Activated naive CD4-positive, alpha-beta T cell treated with anti-CD3 and anti-CD28 coated beads, Interleukin-2, amount 10 ng/mL, durations not matched to agents 7 days and 5 days (primary cell): ENCODE measurements at regions not wholly inside any gene's neighbourhood (a gene's known extent, or its start where the extent isn't known, plus 50 kb on each side); places are given as distances from the start of the nearest gene placed in this dataset.

Experiments
- CTCF ChIA-PET: fragments of 350-600 bp; sonication (Branson Sonifier 250); formaldehyde crosslinking; loops from one replicate; lab custom pipeline; 2021; ENCODE audit warnings: antibody characterized with exemption; lab: Charles Lee
- DNase-seq: peaks from one replicate; pipeline ENCODE4 v3.0.0-alpha.2; 2020
- H3K27ac Mint-ChIP-seq: one replicate; pipeline ENCODE4 v1.8.0; 2021; ENCODE audit warnings: mild to moderate bottlenecking, moderate library complexity, mixed read lengths
- H3K27me3 Mint-ChIP-seq: one replicate; pipeline ENCODE4 v1.8.0; 2021; ENCODE audit warnings: mild to moderate bottlenecking, mixed read lengths
- H3K36me3 Mint-ChIP-seq: one replicate; pipeline ENCODE4 v1.8.0; 2021; ENCODE audit warnings: mixed read lengths
- H3K4me1 Mint-ChIP-seq: one replicate; pipeline ENCODE4 v1.8.0; 2021; ENCODE audit warnings: mixed read lengths
- H3K4me3 Mint-ChIP-seq: one replicate; pipeline ENCODE4 v1.8.0; 2021; ENCODE audit warnings: mild to moderate bottlenecking, moderate library complexity, mixed read lengths
- H3K9me3 Mint-ChIP-seq: one replicate; pipeline ENCODE4 v1.8.0; 2021; ENCODE audit warnings: mixed read lengths

DNA sequence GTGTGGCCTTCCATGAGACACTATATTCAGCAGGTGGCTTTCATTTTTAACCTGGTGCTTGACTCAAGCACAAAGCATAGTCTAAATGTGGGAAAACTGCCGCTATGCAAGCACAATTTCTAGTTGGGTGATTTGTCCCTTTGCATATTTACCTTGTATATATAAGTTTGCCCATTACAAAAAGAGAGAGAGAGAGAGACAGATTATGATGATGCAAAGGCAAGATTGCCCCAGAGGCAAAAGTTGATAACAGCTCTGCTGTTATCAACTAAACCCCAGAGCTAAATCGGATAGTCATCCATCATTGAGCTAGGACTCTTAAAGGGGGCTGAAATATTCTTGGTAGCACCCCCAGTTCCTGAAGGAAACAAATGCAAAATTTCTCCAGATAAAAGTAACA lies 141.5 kb downstream of the AQP9 start:
- H3K27me3 Mint-ChIP-seq, result peaks cover 26% of the 10 kb centered on the region
- H3K36me3 Mint-ChIP-seq, result no peaks in the 10 kb centered on the region
- no peak overlapping the region for H3K27ac Mint-ChIP-seq
- CTCF ChIA-PET, result interaction anchor here (1.3 kb wide), 1 partner anchor 10 kb away, joined by 3 read pairs; no protein-coding TSS in a partner anchor
- H3K9me3 Mint-ChIP-seq, result no peaks in the 10 kb centered on the region
- H3K4me1 Mint-ChIP-seq, result no peaks in the 10 kb centered on the region
- no peak overlapping the region for H3K4me3 Mint-ChIP-seq
- DNase-seq, result no peak

DNA sequence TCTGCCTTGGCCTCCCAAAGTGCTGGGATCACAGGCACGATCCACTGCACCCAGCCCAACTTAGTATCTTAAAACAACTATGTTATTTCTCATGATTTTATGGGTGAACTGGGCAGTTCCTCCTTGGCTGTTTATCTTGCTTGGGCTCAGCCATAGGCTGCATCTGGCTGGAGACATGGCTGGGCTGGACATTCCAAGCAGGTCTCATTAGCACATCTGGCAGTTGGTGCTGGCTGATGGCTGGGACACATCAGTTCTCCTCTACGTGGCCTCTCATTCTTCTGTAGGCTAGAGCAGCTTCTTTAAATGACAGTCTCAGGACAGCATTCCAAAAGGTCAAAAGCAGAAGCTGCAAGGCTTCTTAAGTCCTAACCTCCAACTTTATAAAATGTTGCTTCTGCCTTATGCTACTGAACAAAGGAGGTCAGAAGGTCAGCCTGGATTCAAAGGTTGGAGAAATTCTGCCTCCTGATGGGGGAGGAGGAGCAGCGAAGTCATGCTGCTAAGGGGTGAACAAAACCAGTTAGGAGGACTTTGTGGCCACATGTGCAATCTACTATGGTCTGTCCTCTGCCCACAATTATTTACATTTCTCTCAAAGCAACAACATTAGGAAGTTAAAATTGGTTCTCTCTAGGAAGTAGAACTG lies 144.0 kb downstream of the AQP9 start:
- Mint-ChIP-seq H3K4me1 (peaks cover 8% of the 10 kb centered on the region), H3K27ac (no peak overlapping the region), H3K36me3 (no peaks in the 10 kb centered on the region), H3K4me3 (no peak overlapping the region), H3K27me3 (peaks cover 23% of the 10 kb centered on the region), H3K9me3 (no peaks in the 10 kb centered on the region)
- CTCF ChIA-PET, result no interaction called here
- DNase-seq, result no peak

DNA sequence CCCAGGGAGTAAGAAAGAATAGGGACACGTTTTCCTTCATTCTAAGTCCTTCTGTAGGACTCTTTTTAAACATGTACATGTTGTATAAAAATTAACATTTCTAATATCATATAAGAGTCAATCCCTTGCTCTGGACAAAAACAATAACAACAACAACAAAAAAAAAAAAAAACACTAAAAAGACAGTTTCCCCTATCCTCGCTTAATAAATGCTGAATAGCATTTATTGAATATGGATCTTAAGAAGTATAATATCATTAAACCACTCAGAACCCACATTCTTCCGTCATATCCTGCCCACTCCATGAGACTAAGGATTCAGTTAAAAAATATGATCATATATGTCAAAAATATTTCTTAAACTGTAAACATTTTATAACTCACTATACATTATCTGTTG lies 145.1 kb downstream of the AQP9 start:
- no peak overlapping the region for H3K27ac Mint-ChIP-seq
- CTCF ChIA-PET, result no interaction called here

DNA sequence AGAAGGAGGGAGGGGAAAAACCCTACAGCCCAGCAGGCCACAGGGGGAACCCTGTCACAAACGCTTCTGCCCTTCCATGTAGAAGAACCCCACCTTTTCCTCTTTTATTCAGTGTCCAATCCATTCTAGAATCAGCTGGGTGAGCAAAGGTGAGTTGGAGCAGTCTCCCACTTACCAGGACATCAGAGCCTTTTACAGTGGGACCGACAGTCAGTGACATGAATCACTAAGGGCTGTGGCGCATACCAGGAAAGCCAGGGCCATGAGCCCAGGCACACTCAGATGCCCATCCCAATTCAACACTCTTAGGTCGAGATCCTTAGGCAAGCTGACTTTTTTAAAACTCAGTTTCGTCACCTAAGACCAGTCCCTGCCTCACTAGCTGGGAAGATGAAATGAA lies 146.1 kb downstream of the AQP9 start:
- peaks cover 8% of the 10 kb centered on the region for H3K4me1 Mint-ChIP-seq
- H3K27ac Mint-ChIP-seq, result no peak overlapping the region
- H3K9me3 Mint-ChIP-seq, result no peaks in the 10 kb centered on the region
- peaks cover 9% of the 10 kb centered on the region for H3K27me3 Mint-ChIP-seq
- H3K4me3 Mint-ChIP-seq, result no peak overlapping the region
- CTCF ChIA-PET, result interaction anchor here (1.6 kb wide), 1 partner anchor 14 kb away, joined by 3 read pairs; no protein-coding TSS in a partner anchor
- DNase-seq, result no peak
- H3K36me3 Mint-ChIP-seq, result no peaks in the 10 kb centered on the region

More for the DNA sequence above, 145.1 kb downstream of the AQP9 start:
- Mint-ChIP-seq H3K36me3 (no peaks in the 10 kb centered on the region), H3K27me3 (peaks cover 17% of the 10 kb centered on the region), H3K4me1 (peaks cover 8% of the 10 kb centered on the region), H3K9me3 (no peaks in the 10 kb centered on the region), H3K4me3 (no peak overlapping the region)
- DNase-seq, result no peak

DNA sequence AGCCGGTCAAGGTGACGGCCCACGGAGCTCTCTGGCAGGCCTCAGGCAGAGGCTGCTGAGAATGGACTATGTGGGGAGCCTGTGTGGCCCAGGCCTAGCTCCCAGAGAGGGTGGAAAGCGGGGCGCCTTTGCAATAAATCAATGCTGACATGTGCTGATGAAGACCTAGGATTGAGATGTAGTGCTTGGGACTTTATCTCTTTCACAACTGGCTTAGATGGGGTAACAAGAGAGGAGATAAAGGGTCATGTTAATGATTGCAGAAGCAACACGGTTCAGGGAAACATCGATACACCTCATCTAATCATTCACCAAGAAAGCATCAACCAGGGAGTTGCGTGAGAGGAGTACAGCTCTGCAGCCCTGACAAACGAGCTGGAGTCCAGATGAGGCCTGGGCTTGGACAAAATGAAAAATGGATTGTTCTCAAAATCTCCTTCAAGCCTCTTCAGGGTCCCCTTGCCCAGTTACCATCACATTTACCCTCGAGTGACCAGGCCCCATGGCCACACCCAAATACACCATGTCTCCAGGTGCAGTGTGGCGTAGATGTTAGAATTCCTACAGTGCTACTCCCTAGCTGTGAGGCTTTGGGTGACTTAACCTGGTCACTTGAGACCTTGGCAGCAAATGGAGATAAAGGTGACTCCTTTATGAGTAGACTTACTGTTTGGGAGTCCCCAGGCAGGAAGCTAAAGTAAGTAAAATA lies 146.4 kb upstream of the LIPC start:
- Mint-ChIP-seq H3K27ac (no peak overlapping the region), H3K4me1 (peaks cover 8% of the 10 kb centered on the region), H3K9me3 (no peaks in the 10 kb centered on the region), H3K4me3 (no peak overlapping the region), H3K36me3 (no peaks in the 10 kb centered on the region), H3K27me3 (peaks cover 7% of the 10 kb centered on the region)
- CTCF ChIA-PET, result interaction anchor here (1.6 kb wide), 1 partner anchor 15 kb away, joined by 3 read pairs; no protein-coding TSS in a partner anchor
- DNase-seq, result no peak

DNA sequence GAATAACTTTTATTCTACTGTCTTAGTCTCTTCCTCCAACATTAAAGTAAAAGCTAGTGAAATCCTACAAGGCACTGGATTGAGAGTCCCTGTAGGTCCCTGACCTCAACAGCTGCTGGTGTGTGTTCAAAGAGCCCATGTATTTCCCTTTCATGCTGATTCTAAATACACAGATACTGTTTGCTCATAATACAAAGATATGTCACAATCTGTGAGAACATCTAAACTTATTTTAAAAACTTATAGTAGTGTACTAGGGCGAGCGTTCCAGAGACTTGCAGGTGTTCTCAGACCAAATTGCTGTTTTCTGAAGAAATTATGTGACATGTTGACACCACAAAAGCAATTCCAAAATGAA lies 145.9 kb upstream of the LIPC start:
- no peak overlapping the region for H3K27ac Mint-ChIP-seq
- CTCF ChIA-PET, result interaction anchor here (1.6 kb wide), 1 partner anchor 15 kb away, joined by 3 read pairs; no protein-coding TSS in a partner anchor

DNA sequence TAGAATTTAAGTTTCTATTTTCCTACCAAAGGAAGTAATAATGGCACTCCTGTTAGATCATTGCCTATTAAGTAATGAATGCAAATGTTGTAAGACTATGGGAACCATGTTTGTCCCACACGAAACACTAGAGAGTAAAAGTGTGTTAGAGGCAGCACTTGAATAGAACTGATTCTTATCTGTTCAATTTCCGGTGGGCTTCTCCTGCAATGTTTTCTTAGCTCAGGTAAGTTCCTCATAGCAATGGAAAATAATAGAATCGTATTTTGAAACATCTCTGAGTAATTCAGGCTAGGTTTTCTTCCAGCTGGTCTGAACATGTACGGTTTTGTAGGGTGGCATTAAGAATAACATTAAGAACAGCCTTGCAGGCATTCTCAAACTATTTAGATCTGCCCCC lies 145.3 kb upstream of the LIPC start:
- Mint-ChIP-seq H3K4me3 (no peak overlapping the region), H3K27me3 (peaks cover 7% of the 10 kb centered on the region), H3K27ac (no peak overlapping the region), H3K9me3 (no peaks in the 10 kb centered on the region), H3K4me1 (peaks cover 16% of the 10 kb centered on the region), H3K36me3 (no peaks in the 10 kb centered on the region)
- no peak for DNase-seq
- CTCF ChIA-PET, result interaction anchor here (0.6 kb wide), 1 partner anchor 8 kb away, joined by 3 read pairs; no protein-coding TSS in a partner anchor

More for the DNA sequence above, 145.9 kb upstream of the LIPC start:
- Mint-ChIP-seq H3K27me3 (peaks cover 7% of the 10 kb centered on the region), H3K36me3 (no peaks in the 10 kb centered on the region), H3K4me3 (no peak overlapping the region), H3K4me1 (peaks cover 13% of the 10 kb centered on the region), H3K9me3 (no peaks in the 10 kb centered on the region)
- DNase-seq, result no peak

DNA sequence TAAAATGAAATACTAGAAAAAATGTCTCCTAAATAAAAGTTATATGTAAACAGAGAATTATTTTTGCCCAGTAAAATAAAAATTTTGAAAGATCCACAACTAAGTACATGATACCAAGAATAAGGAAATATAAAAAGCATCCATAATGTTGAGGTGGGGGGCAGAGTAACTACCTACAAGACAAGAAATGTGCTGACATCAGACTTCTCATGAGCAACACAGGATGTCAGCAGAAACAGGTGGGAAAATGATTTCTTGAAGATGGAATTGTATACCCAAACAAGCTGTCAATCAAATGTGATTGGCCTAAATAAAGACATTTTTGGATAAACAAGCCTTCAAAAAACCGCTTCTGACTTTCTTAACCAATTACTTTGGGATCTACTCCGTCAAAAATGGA lies 143.9 kb upstream of the LIPC start:
- Mint-ChIP-seq H3K27me3 (no peaks in the 10 kb centered on the region), H3K4me1 (peaks cover 30% of the 10 kb centered on the region), H3K27ac (no peak overlapping the region), H3K9me3 (peaks cover 9% of the 10 kb centered on the region), H3K36me3 (peaks cover 3% of the 10 kb centered on the region), H3K4me3 (no peak overlapping the region)
- CTCF ChIA-PET, result no interaction called here
- no peak for DNase-seq

DNA sequence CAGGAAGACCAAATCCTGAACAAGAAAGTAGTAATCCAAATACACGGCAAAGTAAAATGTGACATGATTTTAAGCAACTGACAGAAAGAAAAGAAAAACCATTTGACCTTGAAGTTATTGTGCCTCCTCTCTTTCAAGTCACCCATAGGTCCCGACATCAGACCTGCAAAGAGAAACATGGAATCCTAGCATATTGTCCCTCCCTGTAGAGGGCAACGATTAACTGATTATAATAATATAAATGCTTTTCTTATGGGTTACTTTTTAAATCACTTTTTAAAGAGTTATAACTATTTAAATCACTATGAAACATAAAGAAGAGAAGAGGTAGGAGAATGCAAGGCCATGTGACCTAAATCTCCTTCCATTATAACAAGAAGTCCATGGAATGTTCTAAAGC lies 143.2 kb upstream of the LIPC start:
- Mint-ChIP-seq H3K9me3 (peaks cover 10% of the 10 kb centered on the region), H3K4me3 (no peak overlapping the region), H3K27ac (no peak overlapping the region), H3K4me1 (peaks cover 34% of the 10 kb centered on the region), H3K27me3 (no peaks in the 10 kb centered on the region), H3K36me3 (peaks cover 3% of the 10 kb centered on the region)
- CTCF ChIA-PET, result no interaction called here
- no peak for DNase-seq

DNA sequence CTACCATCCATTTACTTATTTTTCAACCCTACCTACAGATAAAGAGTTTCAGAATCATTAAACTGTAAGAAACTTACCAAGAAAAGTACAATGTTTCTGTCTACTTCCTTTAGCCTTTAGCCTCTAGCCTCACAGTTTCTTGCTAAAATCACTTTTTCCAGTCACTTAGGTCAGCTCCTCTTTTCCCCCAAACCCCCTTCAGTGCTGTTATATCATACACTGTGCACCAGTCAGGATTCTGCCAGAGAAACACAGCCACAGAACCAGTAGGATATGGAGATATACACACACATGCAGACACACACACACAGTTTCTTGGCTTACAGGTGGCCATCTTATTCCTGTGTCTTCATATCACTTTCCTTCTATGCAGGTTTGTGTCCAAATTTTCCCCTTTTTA lies 139.9 kb upstream of the LIPC start:
- H3K27ac Mint-ChIP-seq, result no peak overlapping the region
- CTCF ChIA-PET, result no interaction called here
- H3K36me3 Mint-ChIP-seq, result peaks cover 3% of the 10 kb centered on the region
- peaks cover 31% of the 10 kb centered on the region for H3K4me1 Mint-ChIP-seq
- no peaks in the 10 kb centered on the region for H3K27me3 Mint-ChIP-seq
- H3K4me3 Mint-ChIP-seq, result no peak overlapping the region
- H3K9me3 Mint-ChIP-seq, result peaks cover 10% of the 10 kb centered on the region
- DNase-seq, result no peak

DNA sequence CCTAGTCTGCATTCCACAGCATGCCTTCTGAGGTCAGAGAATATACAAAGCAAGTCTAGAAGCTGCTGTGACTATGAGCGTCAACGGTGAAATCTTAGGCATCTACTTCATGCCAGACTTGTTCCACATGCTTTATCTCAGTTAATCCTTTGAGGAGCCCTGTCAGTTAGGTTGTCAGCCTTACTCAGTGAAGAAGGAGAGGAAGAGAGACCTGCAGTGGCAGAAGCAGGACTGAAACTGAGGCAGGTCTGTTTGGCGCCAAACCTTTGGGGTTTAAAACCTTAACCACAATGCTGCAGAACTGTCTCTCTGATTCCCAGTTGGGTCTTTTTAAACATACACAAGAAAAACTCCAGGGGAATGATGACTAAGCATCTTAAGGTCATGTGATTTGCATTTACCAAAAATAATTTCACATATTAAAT lies 139.0 kb upstream of the LIPC start:
- peaks cover 11% of the 10 kb centered on the region for H3K9me3 Mint-ChIP-seq
- peaks cover 29% of the 10 kb centered on the region for H3K4me1 Mint-ChIP-seq
- H3K36me3 Mint-ChIP-seq, result peaks cover 5% of the 10 kb centered on the region
- CTCF ChIA-PET, result no interaction called here
- DNase-seq, result no peak
- H3K4me3 Mint-ChIP-seq, result no peak overlapping the region
- H3K27ac Mint-ChIP-seq, result peak overlapping the region; percentile 25
- peaks cover 2% of the 10 kb centered on the region for H3K27me3 Mint-ChIP-seq

DNA sequence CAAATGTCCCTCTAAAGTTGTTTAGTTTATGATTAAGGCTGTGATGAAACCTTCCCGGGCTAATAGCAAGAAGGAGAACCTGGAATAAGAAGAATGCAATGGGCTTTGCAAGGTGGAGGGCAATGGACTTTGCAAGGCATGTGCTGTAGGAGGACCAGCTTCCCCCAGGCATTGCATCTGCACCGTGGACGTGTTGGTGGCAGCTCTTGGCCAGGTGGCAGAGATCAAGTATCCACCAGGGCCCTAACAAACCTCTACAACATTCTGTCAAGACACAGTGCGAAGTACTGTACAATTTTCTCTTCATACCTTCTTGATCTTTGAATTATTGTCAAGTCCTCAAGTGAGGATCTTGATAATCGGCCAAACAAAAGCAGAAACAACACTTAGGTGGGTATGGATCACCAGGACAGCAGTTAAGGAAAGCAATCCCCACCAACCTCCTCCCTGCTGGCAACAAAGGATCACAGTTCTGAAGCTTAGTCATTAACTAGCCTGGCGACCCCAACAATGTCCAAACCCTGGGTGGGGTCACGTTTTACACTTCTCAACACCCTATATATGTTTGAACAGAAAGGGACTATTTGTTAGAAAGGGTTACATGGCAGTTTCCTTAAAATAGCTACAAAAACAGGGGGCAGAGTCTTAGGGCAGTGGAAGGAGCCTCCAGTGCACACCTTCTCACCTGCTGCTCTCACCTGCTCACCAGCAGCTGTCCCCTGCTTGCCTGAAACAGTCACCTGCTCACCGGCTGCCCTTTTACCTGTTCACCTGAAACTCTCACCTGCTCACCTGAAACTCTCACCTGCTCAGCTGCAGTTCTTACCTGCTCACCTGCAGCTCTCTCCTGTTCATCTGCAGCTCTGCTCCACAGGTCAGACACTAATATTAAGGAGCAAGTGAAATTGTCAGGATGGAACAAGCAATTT lies 137.9 kb upstream of the LIPC start:
- Mint-ChIP-seq H3K36me3 (peaks cover 5% of the 10 kb centered on the region), H3K4me3 (no peak overlapping the region), H3K4me1 (peaks cover 29% of the 10 kb centered on the region), H3K9me3 (peaks cover 11% of the 10 kb centered on the region), H3K27me3 (peaks cover 7% of the 10 kb centered on the region), H3K27ac (no peak overlapping the region)
- DNase-seq, result no peak
- CTCF ChIA-PET, result no interaction called here

DNA sequence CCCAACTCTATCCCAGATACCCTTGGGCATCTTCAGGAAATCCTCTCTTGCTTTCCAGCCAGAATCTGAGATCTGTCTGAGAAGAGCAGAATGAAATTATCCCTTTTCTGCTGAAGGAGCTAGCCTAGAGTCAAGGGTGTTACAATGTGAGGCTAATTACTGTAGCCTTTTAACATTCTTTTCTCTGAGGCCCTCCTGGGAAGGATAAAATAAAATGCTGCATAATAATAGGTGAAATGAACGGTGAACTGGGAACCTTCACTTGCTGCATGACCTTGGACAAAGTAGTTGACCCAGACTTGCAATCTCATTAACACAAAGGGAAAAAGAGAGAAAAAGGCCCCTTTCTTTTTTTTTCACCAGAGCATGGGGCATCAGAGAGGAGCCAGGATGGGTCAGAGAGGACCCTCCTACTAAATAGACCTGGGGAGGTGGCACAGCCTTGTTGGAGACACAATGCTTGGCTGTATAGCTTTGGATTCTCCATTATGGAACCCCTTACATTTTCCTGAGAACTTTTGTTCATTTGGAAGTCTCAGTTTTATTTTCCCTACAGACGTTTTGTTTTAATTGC lies 137.0 kb upstream of the LIPC start:
- peaks cover 29% of the 10 kb centered on the region for H3K4me1 Mint-ChIP-seq
- H3K36me3 Mint-ChIP-seq, result peaks cover 5% of the 10 kb centered on the region
- H3K4me3 Mint-ChIP-seq, result no peak overlapping the region
- CTCF ChIA-PET, result no interaction called here
- no peak for DNase-seq
- H3K27ac Mint-ChIP-seq, result no peak overlapping the region
- H3K9me3 Mint-ChIP-seq, result peaks cover 11% of the 10 kb centered on the region
- peaks cover 12% of the 10 kb centered on the region for H3K27me3 Mint-ChIP-seq
